ENCODE measurements at regions not wholly inside any gene's neighbourhood (a gene's known extent, or its start where the extent isn't known, plus 50 kb on each side); places are given as distances from the start of the nearest gene placed in this dataset.
"Not testable (repeated sequence)": the region's sequence is repeated elsewhere in the genome, so short reads cannot be mapped to it uniquely, and the experiment has no call there.

GRCh38 chr6:26780563-26780962 lies 121.0 kb upstream of the ZNF322 start:
- H3K4ac ChIP-seq (ENCODE audit: low read depth, low read length); H2AFZ ChIP-seq (replicated peaks; ENCODE audit: low read length, poor library complexity); H3K9ac ChIP-seq (ENCODE audit: low read depth, low read length); POLR2A ChIA-PET (ENCODE audit: unreplicated experiment); CTCF ChIA-PET; H3K23ac ChIP-seq (ENCODE audit: low read depth, low read length); DNase-seq; H4K20me1 ChIP-seq (ENCODE audit: insufficient read depth, low read length); dilution Hi-C loops (cut with HindIII; ENCODE audit: low sequenced_read_pairs, unreplicated experiment); H4K8ac ChIP-seq (ENCODE audit: low read depth in 2 of 2, low read length in 2 of 2); H3K56ac ChIP-seq (ENCODE audit: extremely low read depth, insufficient read depth, low read length); in situ Hi-C loops (cut with MboI; ENCODE audit: low sequenced_read_pairs); H3K4me2 ChIP-seq (ENCODE audit: low read depth, low read length); H2AK9ac ChIP-seq (replicated peaks; ENCODE audit: low read depth, low read length, poor library complexity); intact Hi-C loops (cut with micrococcal nuclease); H3K9me3 ChIP-seq (ENCODE audit: control insufficient read depth, insufficient read depth, low read length); H3K4me3 ChIP-seq (ENCODE audit: insufficient read depth, low read depth, low read length); H3K14ac ChIP-seq (replicated peaks; ENCODE audit: low read depth, low read length); H3K36me3 ChIP-seq (ENCODE audit: control insufficient read depth, insufficient read depth, low read length); H3K18ac ChIP-seq (ENCODE audit: low read depth, low read length); H3K27me3 ChIP-seq (ENCODE audit: control insufficient read depth, insufficient read depth, low read length); H3K27ac ChIP-seq (ENCODE audit: insufficient read depth, low read length); H3K4me1 ChIP-seq (ENCODE audit: control insufficient read depth, insufficient read depth, low read length); H2BK20ac ChIP-seq (ENCODE audit: low read depth, low read length); H4K5ac ChIP-seq (ENCODE audit: low read depth, low read length); H3K79me1 ChIP-seq (ENCODE audit: low read depth in 1 of 2, low read length in 2 of 2); H4K91ac ChIP-seq (ENCODE audit: insufficient read depth, low read depth, low read length); H2BK15ac ChIP-seq (ENCODE audit: low read depth, low read length); H2BK120ac ChIP-seq (ENCODE audit: low read depth, low read length); H2BK5ac ChIP-seq (ENCODE audit: low read depth, low read length, poor library complexity, severe bottlenecking); H2AK5ac ChIP-seq (ENCODE audit: low read depth, low read length); H3K9me1 ChIP-seq (ENCODE audit: insufficient read depth, low read length): not testable (repeated sequence)
- peak; percentile 37 for ATAC-seq (ENCODE audit: low read depth)
- WGBS, 2 experiments (ENCODE audit: extremely low coverage in 2 of 2, insufficient read length in 1 of 2): no CpG with 5 or more reads among the region's 21 CpGs
- BruUV-seq (replicated peaks): TSS peak; percentile 96

GRCh38 chr6:26795474-26796307 lies 136.1 kb upstream of the ZNF322 start:
- H4K20me1 ChIP-seq (ENCODE audit: insufficient read depth, low read length); POLR2A ChIA-PET (ENCODE audit: unreplicated experiment); H3K9ac ChIP-seq (ENCODE audit: low read depth, low read length); H4K8ac ChIP-seq (ENCODE audit: low read depth in 2 of 2, low read length in 2 of 2); H3K4me3 ChIP-seq (ENCODE audit: insufficient read depth, low read depth, low read length); H3K9me1 ChIP-seq (ENCODE audit: insufficient read depth, low read length); H2BK120ac ChIP-seq (ENCODE audit: low read depth, low read length); H3K23ac ChIP-seq (ENCODE audit: low read depth, low read length); H2AFZ ChIP-seq (replicated peaks; ENCODE audit: low read length, poor library complexity); H3K9me3 ChIP-seq (ENCODE audit: control insufficient read depth, insufficient read depth, low read length); H2AK9ac ChIP-seq (replicated peaks; ENCODE audit: low read depth, low read length, poor library complexity); H3K27me3 ChIP-seq (ENCODE audit: control insufficient read depth, insufficient read depth, low read length); H3K18ac ChIP-seq (ENCODE audit: low read depth, low read length); H2AK5ac ChIP-seq (ENCODE audit: low read depth, low read length); H3K56ac ChIP-seq (ENCODE audit: extremely low read depth, insufficient read depth, low read length); BruUV-seq (replicated peaks); H3K14ac ChIP-seq (replicated peaks; ENCODE audit: low read depth, low read length); H3K27ac ChIP-seq (ENCODE audit: insufficient read depth, low read length); CTCF ChIA-PET; in situ Hi-C loops (cut with MboI; ENCODE audit: low sequenced_read_pairs); H3K36me3 ChIP-seq (ENCODE audit: control insufficient read depth, insufficient read depth, low read length); H3K4me1 ChIP-seq (ENCODE audit: control insufficient read depth, insufficient read depth, low read length); dilution Hi-C loops (cut with HindIII; ENCODE audit: low sequenced_read_pairs, unreplicated experiment); intact Hi-C loops (cut with micrococcal nuclease); H3K4me2 ChIP-seq (ENCODE audit: low read depth, low read length); H2BK15ac ChIP-seq (ENCODE audit: low read depth, low read length); DNase-seq; H4K91ac ChIP-seq (ENCODE audit: insufficient read depth, low read depth, low read length); H2BK20ac ChIP-seq (ENCODE audit: low read depth, low read length); H2BK5ac ChIP-seq (ENCODE audit: low read depth, low read length, poor library complexity, severe bottlenecking); H3K79me1 ChIP-seq (ENCODE audit: low read depth in 1 of 2, low read length in 2 of 2); H3K4ac ChIP-seq (ENCODE audit: low read depth, low read length); ATAC-seq (ENCODE audit: low read depth); H4K5ac ChIP-seq (ENCODE audit: low read depth, low read length): not testable (repeated sequence)
- WGBS, 2 experiments (ENCODE audit: extremely low coverage in 2 of 2, insufficient read length in 1 of 2): no CpG with 5 or more reads among the region's 10 CpGs

Measured in IMR-90 (cell line).